PFSK-1 (cell line): ENCODE measurements at regions not wholly inside any gene's neighbourhood (a gene's known extent, or its start where the extent isn't known, plus 50 kb on each side); places are given as distances from the start of the nearest gene placed in this dataset.

Experiments used
- POLR2AphosphoS5 ChIP-seq: IDR thresholded peaks from 2 replicates; pipeline ENCODE4 v1.6.1; 2012; ENCODE audit warnings: low read depth, mild to moderate bottlenecking, control low read depth, low read length, moderate library complexity
- SIN3A ChIP-seq: IDR thresholded peaks from 2 replicates; pipeline ENCODE4 v1.6.1; 2012; ENCODE audit warnings: mild to moderate bottlenecking, low read length, moderate library complexity, borderline replicate concordance; ENCODE audit not compliant: insufficient read depth
- TAF1 ChIP-seq: IDR thresholded peaks from 2 replicates; pipeline ENCODE4 v1.6.1; 2012; ENCODE audit warnings: low read length, control low read depth, borderline replicate concordance; ENCODE audit not compliant: insufficient read depth
- TF ChIP-seq, protein P1 (sequence below), 2 experiments: IDR thresholded peaks; 2 replicates each; pipeline versions ENCODE4 v1.6.1 to v1.8.0; 2011 to 2012; ENCODE audit warnings: low read depth in 2 of 2, low read length in 2 of 2, control low read depth in 1 of 2, inconsistent platforms in 1 of 2, mild to moderate bottlenecking in 1 of 2, moderate library complexity in 1 of 2; ENCODE audit not compliant: insufficient read depth in 1 of 2

DNA sequence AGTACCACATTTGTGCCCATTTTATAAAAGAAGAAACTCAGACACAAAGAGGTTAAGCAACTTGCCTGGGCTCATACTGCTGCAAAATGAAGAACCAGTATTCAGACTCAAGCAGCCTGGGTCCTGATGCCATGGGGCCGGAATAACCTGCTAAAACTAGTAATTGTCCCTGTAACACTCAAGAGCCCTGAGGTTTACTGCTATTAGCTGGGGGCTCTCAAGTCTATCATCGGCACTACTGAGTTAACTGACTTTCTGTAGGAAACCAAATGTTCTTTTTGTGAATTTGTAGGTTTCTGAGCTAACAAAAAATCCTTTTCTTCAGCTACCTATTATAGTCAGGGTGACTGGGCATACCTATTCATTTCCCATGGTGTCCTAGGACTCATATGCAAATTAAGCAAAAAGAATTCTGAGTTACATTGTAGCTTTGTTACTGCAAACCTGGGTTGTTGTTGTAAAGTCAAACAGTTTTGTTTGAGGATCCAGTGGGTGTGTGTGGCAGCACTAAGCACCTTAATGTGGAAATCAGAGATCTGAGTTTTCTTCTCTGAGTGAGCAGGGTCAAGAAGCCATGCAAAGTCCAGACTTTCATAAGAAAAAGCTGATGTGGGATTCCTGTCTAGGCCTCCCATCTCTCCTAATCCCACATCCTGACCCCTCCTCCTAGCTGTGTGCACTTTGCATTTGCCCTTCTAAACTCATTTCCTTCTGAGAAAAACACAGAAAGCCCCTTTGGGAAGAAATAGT is 72.4 kb upstream of the TNP1 start:
- TF ChIP-seq POLR2AphosphoS5 (no peak), TAF1 (no peak), SIN3A (no peak)
- TF ChIP-seq, protein P1, sequence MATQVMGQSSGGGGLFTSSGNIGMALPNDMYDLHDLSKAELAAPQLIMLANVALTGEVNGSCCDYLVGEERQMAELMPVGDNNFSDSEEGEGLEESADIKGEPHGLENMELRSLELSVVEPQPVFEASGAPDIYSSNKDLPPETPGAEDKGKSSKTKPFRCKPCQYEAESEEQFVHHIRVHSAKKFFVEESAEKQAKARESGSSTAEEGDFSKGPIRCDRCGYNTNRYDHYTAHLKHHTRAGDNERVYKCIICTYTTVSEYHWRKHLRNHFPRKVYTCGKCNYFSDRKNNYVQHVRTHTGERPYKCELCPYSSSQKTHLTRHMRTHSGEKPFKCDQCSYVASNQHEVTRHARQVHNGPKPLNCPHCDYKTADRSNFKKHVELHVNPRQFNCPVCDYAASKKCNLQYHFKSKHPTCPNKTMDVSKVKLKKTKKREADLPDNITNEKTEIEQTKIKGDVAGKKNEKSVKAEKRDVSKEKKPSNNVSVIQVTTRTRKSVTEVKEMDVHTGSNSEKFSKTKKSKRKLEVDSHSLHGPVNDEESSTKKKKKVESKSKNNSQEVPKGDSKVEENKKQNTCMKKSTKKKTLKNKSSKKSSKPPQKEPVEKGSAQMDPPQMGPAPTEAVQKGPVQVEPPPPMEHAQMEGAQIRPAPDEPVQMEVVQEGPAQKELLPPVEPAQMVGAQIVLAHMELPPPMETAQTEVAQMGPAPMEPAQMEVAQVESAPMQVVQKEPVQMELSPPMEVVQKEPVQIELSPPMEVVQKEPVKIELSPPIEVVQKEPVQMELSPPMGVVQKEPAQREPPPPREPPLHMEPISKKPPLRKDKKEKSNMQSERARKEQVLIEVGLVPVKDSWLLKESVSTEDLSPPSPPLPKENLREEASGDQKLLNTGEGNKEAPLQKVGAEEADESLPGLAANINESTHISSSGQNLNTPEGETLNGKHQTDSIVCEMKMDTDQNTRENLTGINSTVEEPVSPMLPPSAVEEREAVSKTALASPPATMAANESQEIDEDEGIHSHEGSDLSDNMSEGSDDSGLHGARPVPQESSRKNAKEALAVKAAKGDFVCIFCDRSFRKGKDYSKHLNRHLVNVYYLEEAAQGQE (IDR thresholded peaks at IDR 0.05; ENCODE audit: insufficient read depth in 1 of 2, low read depth in 2 of 2, low read length in 2 of 2) = no peak
